ENCODE measurements at regions not wholly inside any gene's neighbourhood (a gene's known extent, or its start where the extent isn't known, plus 50 kb on each side); places are given as distances from the start of the nearest gene placed in this dataset.

GRCh38 chr18:27415495-27415894 lies 230.4 kb upstream of the CHST9 start:
- TF ChIP-seq REST (IDR thresholded peaks at IDR 0.05; ENCODE audit: insufficient read depth in 1 of 2, low read depth in 2 of 2, low read length in 1 of 2) = no peak
- TF ChIP-seq TCF7L2 (IDR thresholded peaks at IDR 0.05; ENCODE audit: low read depth, low read length) = no peak
- TF ChIP-seq CTCF (IDR thresholded peaks at IDR 0.05) = no peak
- no peak for TF ChIP-seq POLR2AphosphoS5 (IDR thresholded peaks at IDR 0.05; ENCODE audit: low read depth, low read length)
- no peak for TF ChIP-seq SIN3A (IDR thresholded peaks at IDR 0.05; ENCODE audit: borderline replicate concordance, insufficient read depth, low read depth, low read length)
- in situ Hi-C loops (cut with HindIII; ENCODE audit: low pct_unique_long_range_greater_than_20kb, low sequenced_read_pairs) (no loop called here), intact Hi-C loops (cut with micrococcal nuclease; ENCODE audit: unreplicated experiment) (no loop called here)
- Histone ChIP-seq H3K27ac (ENCODE audit: low read length) (no peak overlapping the region), H3K27me3 (ENCODE audit: control insufficient read depth, insufficient read depth, low read length) (no peaks in the 10 kb centered on the region), H3K9me3 (ENCODE audit: control insufficient read depth, insufficient read depth, low read depth, low read length) (no peaks in the 10 kb centered on the region), H3K4me1 (ENCODE audit: control insufficient read depth, insufficient read depth, low read length) (no peaks in the 10 kb centered on the region), H3K36me3 (ENCODE audit: control insufficient read depth, insufficient read depth, low read length) (no peaks in the 10 kb centered on the region), H3K4me3 (ENCODE audit: low read depth in 2 of 2, low read length in 2 of 2) (no peak overlapping the region)
- DNase-seq (ENCODE audit: low read depth, low spot score) = no peak
- ATAC-seq = no peak
- CTCF ChIA-PET = no interaction called here
- no TSS peak for BruUV-seq (replicated peaks)
- POLR2A ChIA-PET = no interaction called here

- intact Hi-C loops (cut with micrococcal nuclease; ENCODE audit: unreplicated experiment) (no loop called here), in situ Hi-C loops (cut with HindIII; ENCODE audit: low pct_unique_long_range_greater_than_20kb, low sequenced_read_pairs) (no loop called here)
- no peaks in the 10 kb centered on the region for H3K27me3 ChIP-seq (ENCODE audit: control insufficient read depth, insufficient read depth, low read length)
- ATAC-seq (no peak), DNase-seq (ENCODE audit: low read depth, low spot score) (no peak)
- H3K4me3 ChIP-seq (ENCODE audit: low read depth in 2 of 2, low read length in 2 of 2) = no peak overlapping the region
- H3K27ac ChIP-seq (ENCODE audit: low read length) = no peak overlapping the region
- POLR2A ChIA-PET = interaction anchor here (0.6 kb wide), 1 partner anchor 11 kb away, joined by 9 read pairs; no protein-coding TSS in a partner anchor
- TF ChIP-seq CTCF (IDR thresholded peaks at IDR 0.05) = no peak
- TF ChIP-seq REST (IDR thresholded peaks at IDR 0.05; ENCODE audit: insufficient read depth in 1 of 2, low read depth in 2 of 2, low read length in 1 of 2) = no peak
- TF ChIP-seq SIN3A (IDR thresholded peaks at IDR 0.05; ENCODE audit: borderline replicate concordance, insufficient read depth, low read depth, low read length) = no peak
- TF ChIP-seq POLR2AphosphoS5 (IDR thresholded peaks at IDR 0.05; ENCODE audit: low read depth, low read length) = no peak
- TF ChIP-seq TCF7L2 (IDR thresholded peaks at IDR 0.05; ENCODE audit: low read depth, low read length) = no peak
- CTCF ChIA-PET = no interaction called here
- no peaks in the 10 kb centered on the region for H3K36me3 ChIP-seq (ENCODE audit: control insufficient read depth, insufficient read depth, low read length)
- no peaks in the 10 kb centered on the region for H3K4me1 ChIP-seq (ENCODE audit: control insufficient read depth, insufficient read depth, low read length)
- BruUV-seq (replicated peaks) = no TSS peak
- H3K9me3 ChIP-seq (ENCODE audit: control insufficient read depth, insufficient read depth, low read depth, low read length) = no peaks in the 10 kb centered on the region
Observed at GRCh38 chr18:27414682-27415081, 229.6 kb upstream of the CHST9 start.

Data from Panc1 (cell line).